AG08396 (cell line): ENCODE measurements at regions not wholly inside any gene's neighbourhood (a gene's known extent, or its start where the extent isn't known, plus 50 kb on each side); places are given as distances from the start of the nearest gene placed in this dataset.

Experiments used
- DNase-seq: peaks from one replicate; pipeline ENCODE4 v3.0.0; 2012; ENCODE audit warnings: low spot score, mixed read lengths

DNA sequence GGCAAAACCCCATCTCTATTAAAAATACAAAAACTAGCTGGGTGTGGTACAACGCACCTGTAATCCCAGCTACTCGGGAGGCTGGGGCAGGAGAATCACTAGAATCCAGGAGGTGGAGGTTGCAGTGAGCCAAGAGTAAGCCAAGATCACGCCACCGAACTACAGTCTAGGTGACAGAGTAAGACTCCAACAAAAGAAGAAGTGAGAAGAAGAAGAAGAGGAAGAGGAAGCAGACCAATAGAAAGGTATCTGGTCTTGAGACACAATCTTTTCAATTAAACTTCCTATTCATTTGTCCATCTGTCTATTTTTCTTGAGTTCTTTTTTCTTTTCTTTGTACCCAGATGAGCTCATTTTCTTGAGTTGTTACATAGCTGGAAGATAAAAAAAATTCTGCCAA is 55.7 kb upstream of the ACADM start:
- no peak for DNase-seq

DNA sequence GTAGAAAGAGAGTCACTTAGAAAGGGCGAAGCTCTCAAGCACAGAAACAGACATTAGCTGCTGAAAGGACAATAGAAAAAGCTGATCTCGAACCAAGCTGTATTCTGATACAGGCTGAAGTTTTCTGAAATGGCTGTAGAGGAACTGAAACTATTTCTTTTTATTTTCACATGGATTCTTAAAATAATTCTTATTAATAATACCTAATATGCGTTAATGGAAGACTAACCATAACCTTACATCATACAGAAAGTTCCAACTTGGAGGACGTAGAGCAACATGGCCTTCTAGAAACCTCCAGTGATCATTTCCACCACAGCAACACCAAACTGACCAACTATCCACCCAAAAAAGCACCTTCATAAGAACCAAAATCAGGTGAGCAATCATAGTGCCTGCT is 52.8 kb upstream of the ACADM start:
- no peak for DNase-seq

GRCh38 chr1:75672108-75672507 is 52.4 kb upstream of the ACADM start:
- DNase-seq, result no peak

GRCh38 chr1:75672528-75673393 is 51.7 kb upstream of the ACADM start:
- DNase-seq, result peak; percentile 65

- no peak for DNase-seq
Observed at GRCh38 chr1:75673399-75673798, 51.1 kb upstream of the ACADM start.

DNA sequence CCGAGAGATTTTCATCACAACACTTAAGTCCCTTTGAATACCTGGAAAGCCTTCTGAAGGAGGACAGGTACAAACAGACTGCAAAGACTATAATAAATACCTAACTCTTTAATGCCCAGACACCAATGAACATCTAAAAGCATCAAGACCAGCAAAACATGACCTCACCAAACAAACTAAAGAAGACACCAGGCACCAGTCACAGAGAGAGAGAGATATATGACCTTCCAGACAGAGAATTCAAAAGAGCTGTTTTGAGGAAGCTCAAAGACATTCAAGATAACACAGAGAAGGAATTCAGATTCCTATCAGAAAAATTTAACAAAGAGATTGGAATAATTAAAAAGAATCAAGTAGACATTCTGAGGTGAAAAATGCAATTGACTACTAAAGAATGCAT is 50.6 kb upstream of the ACADM start:
- no peak for DNase-seq
